Glutamatergic neuron (in vitro differentiated cells): ENCODE measurements at regions not wholly inside any gene's neighbourhood (a gene's known extent, or its start where the extent isn't known, plus 50 kb on each side); places are given as distances from the start of the nearest gene placed in this dataset.
A peak's percentile ranks its signal among the peaks of the same experiment; 100 is the strongest.

Source experiments
- DNase-seq: peaks from one replicate; pipeline ENCODE4 v3.0.0; 2022
- H3K27ac Mint-ChIP-seq: one replicate; pipeline ENCODE4 v1.8.0; 2020; ENCODE audit warnings: mild to moderate bottlenecking, mixed read lengths, inconsistent platforms; ENCODE audit not compliant: unreplicated experiment
- H3K27me3 Mint-ChIP-seq: one replicate; pipeline ENCODE4 v1.8.0; 2020; ENCODE audit warnings: mild to moderate bottlenecking, moderate library complexity, mixed read lengths, inconsistent platforms; ENCODE audit not compliant: unreplicated experiment
- H3K36me3 Mint-ChIP-seq: one replicate; pipeline ENCODE4 v1.8.0; 2020; ENCODE audit warnings: mild to moderate bottlenecking, mixed read lengths, inconsistent platforms; ENCODE audit not compliant: unreplicated experiment
- H3K4me1 Mint-ChIP-seq: one replicate; pipeline ENCODE4 v1.8.0; 2020; ENCODE audit warnings: mild to moderate bottlenecking, low read depth, mixed read lengths, inconsistent platforms; ENCODE audit not compliant: unreplicated experiment
- H3K4me3 Mint-ChIP-seq: one replicate; pipeline ENCODE4 v1.8.0; 2020; ENCODE audit warnings: mild to moderate bottlenecking, mixed read lengths, inconsistent platforms; ENCODE audit not compliant: unreplicated experiment
- H3K9me3 Mint-ChIP-seq: one replicate; pipeline ENCODE4 v1.8.0; 2020; ENCODE audit warnings: mild to moderate bottlenecking, moderate library complexity, mixed read lengths, inconsistent platforms; ENCODE audit not compliant: unreplicated experiment
- CTCF ChIP-seq: fragments of 200-600 bp; sonication (generic); IDR thresholded peaks from one replicate; pipeline ENCODE4 v1.5.0; 2021; ENCODE audit not compliant: partially characterized antibody, unreplicated experiment

DNA sequence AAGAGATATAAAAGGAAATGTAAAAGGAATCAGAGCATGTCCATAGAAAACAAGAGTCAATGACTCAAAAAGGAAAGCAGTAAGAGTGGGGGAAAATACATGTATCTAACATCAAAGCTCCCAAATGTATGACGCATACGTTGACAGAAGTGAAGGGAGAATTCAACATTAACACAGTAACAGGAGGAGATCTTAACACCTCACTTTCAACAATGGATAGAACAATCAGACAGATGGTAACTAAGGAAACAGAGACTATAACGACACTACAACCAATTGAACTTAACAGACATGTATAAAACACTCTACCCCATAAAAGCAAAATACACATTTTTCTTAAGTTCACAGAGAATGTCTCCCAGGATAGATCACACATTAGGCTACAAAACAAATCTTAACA, 774.8 kb upstream of the ARGLU1 start:
- peaks cover 4% of the 10 kb centered on the region for H3K27me3 Mint-ChIP-seq
- no peak overlapping the region for H3K4me3 Mint-ChIP-seq
- DNase-seq = no peak
- TF ChIP-seq CTCF = no peak
- H3K27ac Mint-ChIP-seq = peak overlapping the region; percentile 6
- H3K9me3 Mint-ChIP-seq = peaks cover 3% of the 10 kb centered on the region
- peaks cover 21% of the 10 kb centered on the region for H3K4me1 Mint-ChIP-seq
- H3K36me3 Mint-ChIP-seq = peaks cover 6% of the 10 kb centered on the region

GRCh38 chr13:107339209-107339608, 771.3 kb upstream of the ARGLU1 start:
- peaks cover 6% of the 10 kb centered on the region for H3K36me3 Mint-ChIP-seq
- peaks cover 2% of the 10 kb centered on the region for H3K9me3 Mint-ChIP-seq
- no peak for DNase-seq
- no peak overlapping the region for H3K4me3 Mint-ChIP-seq
- no peaks in the 10 kb centered on the region for H3K27me3 Mint-ChIP-seq
- H3K4me1 Mint-ChIP-seq = peaks cover 18% of the 10 kb centered on the region
- TF ChIP-seq CTCF = no peak
- H3K27ac Mint-ChIP-seq = no peak overlapping the region

DNA sequence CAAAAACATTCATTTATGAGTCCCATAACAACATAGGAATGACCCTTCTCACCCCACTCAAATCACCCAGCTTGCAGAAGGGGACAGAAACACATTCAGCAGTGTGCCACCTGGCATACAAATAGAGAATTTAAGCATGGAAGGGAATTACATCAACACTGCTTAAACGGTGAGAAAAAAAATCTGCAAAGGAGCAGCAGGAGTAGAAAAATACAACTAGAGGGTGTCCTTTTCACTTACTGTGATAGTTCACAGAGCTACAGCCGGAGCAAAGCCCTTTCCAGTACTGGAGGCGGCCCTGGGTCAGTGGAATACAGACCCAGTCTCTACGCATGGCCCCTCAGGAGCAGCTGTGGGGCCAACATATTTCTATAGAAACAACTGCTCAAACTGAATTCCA, 764.3 kb upstream of the ARGLU1 start:
- Mint-ChIP-seq H3K27ac (no peak overlapping the region), H3K9me3 (no peaks in the 10 kb centered on the region), H3K36me3 (no peaks in the 10 kb centered on the region), H3K4me1 (peaks cover 3% of the 10 kb centered on the region), H3K27me3 (no peaks in the 10 kb centered on the region), H3K4me3 (no peak overlapping the region)
- no peak for TF ChIP-seq CTCF
- no peak for DNase-seq

- no peak for DNase-seq
- no peaks in the 10 kb centered on the region for H3K36me3 Mint-ChIP-seq
- no peaks in the 10 kb centered on the region for H3K4me1 Mint-ChIP-seq
These were observed 763.4 kb upstream of the ARGLU1 start for GRCh38 chr13:107331359-107331758.

GRCh38 chr13:107330484-107330883, 762.5 kb upstream of the ARGLU1 start:
- Mint-ChIP-seq H3K27ac (no peak overlapping the region), H3K9me3 (no peaks in the 10 kb centered on the region), H3K27me3 (no peaks in the 10 kb centered on the region), H3K36me3 (no peaks in the 10 kb centered on the region), H3K4me3 (no peak overlapping the region), H3K4me1 (no peaks in the 10 kb centered on the region)
- no peak for DNase-seq
- TF ChIP-seq CTCF = no peak

More at GRCh38 chr13:107331359-107331758, 763.4 kb upstream of the ARGLU1 start:
- TF ChIP-seq CTCF = no peak
- Mint-ChIP-seq H3K27me3 (no peaks in the 10 kb centered on the region), H3K4me3 (no peak overlapping the region), H3K27ac (no peak overlapping the region), H3K9me3 (no peaks in the 10 kb centered on the region)
